HEK293 (cell line): ENCODE measurements at regions not wholly inside any gene's neighbourhood (a gene's known extent, or its start where the extent isn't known, plus 50 kb on each side); places are given as distances from the start of the nearest gene placed in this dataset.

ENCODE experiments used
- CTCF ChIA-PET: fragments of 350-600 bp; formaldehyde crosslinking; extraction: SDS; loops from one replicate; lab custom pipeline; 2021; ENCODE audit warnings: antibody characterized with exemption; lab: Yijun Ruan, JAX
- POLR2A ChIA-PET: fragments of 300-600 bp; formaldehyde crosslinking; extraction: SDS; loops from one replicate; lab custom pipeline; 2020; ENCODE audit warnings: antibody characterized with exemption, inconsistent platforms; lab: Yijun Ruan, JAX
- H3K27ac ChIP-seq: fragments of 200-500 bp; sonication (Bioruptor generic); 2 replicates; pipeline ENCODE4 v1.5.1; 2014; ENCODE audit warnings: low read depth, low read length, control low read depth, inconsistent platforms; ENCODE audit errors: extremely low read depth
- H3K36me3 ChIP-seq, 2 experiments: fragments of 200-500 bp in 1 of 2; sonication (Bioruptor generic) in 1 of 2; 1 replicate in 1 of 2; 2 replicates in 1 of 2; pipeline ENCODE4 v1.5.1; 2014 to 2017; ENCODE audit warnings: inconsistent platforms in 2 of 2, low read length in 2 of 2; ENCODE audit not compliant: control insufficient read depth in 2 of 2, insufficient read depth in 1 of 2
- H3K4me1 ChIP-seq: fragments of 200-500 bp; sonication (Bioruptor generic); 2 replicates; pipeline ENCODE4 v1.5.1; 2014; ENCODE audit warnings: mild to moderate bottlenecking, low read length, inconsistent platforms; ENCODE audit not compliant: control insufficient read depth, insufficient read depth
- H3K4me3 ChIP-seq: 2 replicates; pipeline ENCODE4 v1.5.1; 2011; ENCODE audit warnings: low read depth, mild to moderate bottlenecking, control low read depth, low read length, moderate library complexity
- H3K9me3 ChIP-seq: fragments of 200-500 bp; sonication (Bioruptor generic); 2 replicates; pipeline ENCODE4 v1.5.1; 2014; ENCODE audit warnings: low read depth, low read length, inconsistent platforms; ENCODE audit not compliant: control insufficient read depth, insufficient read depth
- BCL11A ChIP-seq: fragments of 450-650 bp; formaldehyde crosslinking; IDR thresholded peaks from 2 replicates; pipeline ENCODE4 v1.5.1; 2016; ENCODE audit warnings: low read depth, missing biosample characterization, missing genetic modification characterization
- GFI1B ChIP-seq: fragments of 450-650 bp; formaldehyde crosslinking; IDR thresholded peaks from 2 replicates; pipeline ENCODE4 v1.5.1; 2016; ENCODE audit warnings: missing biosample characterization, missing genetic modification characterization
- HOXC10 ChIP-seq: sonication (generic); formaldehyde crosslinking; IDR thresholded peaks from 2 replicates; pipeline ENCODE4 v1.8.1; 2023; ENCODE audit warnings: mild to moderate bottlenecking, missing genetic modification reagents
- HOXD13 ChIP-seq: sonication (generic); formaldehyde crosslinking; IDR thresholded peaks from 2 replicates; pipeline ENCODE4 v1.8.0; 2022; ENCODE audit warnings: missing genetic modification reagents, borderline replicate concordance
- MEIS1 ChIP-seq: sonication (generic); formaldehyde crosslinking; IDR thresholded peaks from 2 replicates; pipeline ENCODE4 v1.8.1; 2022; ENCODE audit warnings: missing genetic modification reagents, mild to moderate bottlenecking, borderline replicate concordance
- OSR2 ChIP-seq: fragments of 450-650 bp; formaldehyde crosslinking; IDR thresholded peaks from 2 replicates; pipeline ENCODE4 v1.5.1; 2016; ENCODE audit warnings: missing biosample characterization, missing genetic modification characterization
- SETDB1 ChIP-seq: IDR thresholded peaks from one replicate; pipeline ENCODE4 v1.6.1; 2017; ENCODE audit warnings: mild to moderate bottlenecking, low read length, moderate library complexity, mixed read lengths; ENCODE audit not compliant: insufficient read length
- SP2 ChIP-seq: fragments of 450-650 bp; formaldehyde crosslinking; IDR thresholded peaks from 2 replicates; pipeline ENCODE4 v1.5.1; 2016; ENCODE audit warnings: missing biosample characterization, missing genetic modification characterization
- SP3 ChIP-seq: fragments of 450-650 bp; formaldehyde crosslinking; IDR thresholded peaks from 2 replicates; pipeline ENCODE4 v1.5.1; 2016; ENCODE audit warnings: missing biosample characterization, missing genetic modification characterization
- SP7 ChIP-seq: fragments of 450-650 bp; formaldehyde crosslinking; IDR thresholded peaks from 2 replicates; pipeline ENCODE4 v1.5.1; 2016; ENCODE audit warnings: missing biosample characterization, missing genetic modification characterization
- TCF7L2 ChIP-seq: IDR thresholded peaks from 2 replicates; pipeline ENCODE4 v1.6.1; 2011; ENCODE audit warnings: low read depth, mild to moderate bottlenecking, inconsistent platforms, low read length, moderate library complexity, borderline replicate concordance
- ZBTB21 ChIP-seq: fragments of 450-650 bp; formaldehyde crosslinking; IDR thresholded peaks from 2 replicates; pipeline ENCODE4 v1.5.1; 2017; ENCODE audit warnings: missing biosample characterization, missing genetic modification characterization
- ZFP3 ChIP-seq: fragments of 450-650 bp; formaldehyde crosslinking; IDR thresholded peaks from 2 replicates; pipeline ENCODE4 v1.5.1; 2016; ENCODE audit warnings: low read depth, missing biosample characterization, missing genetic modification characterization
- ZIC2 ChIP-seq: fragments of 450-650 bp; formaldehyde crosslinking; IDR thresholded peaks from 2 replicates; pipeline ENCODE4 v1.5.1; 2016; ENCODE audit warnings: missing biosample characterization, missing genetic modification characterization
- ZNF114 ChIP-seq: fragments of 450-650 bp; formaldehyde crosslinking; IDR thresholded peaks from 2 replicates; pipeline ENCODE4 v1.5.0; 2017; ENCODE audit warnings: missing biosample characterization, missing genetic modification characterization
- ZNF121 ChIP-seq: fragments of 450-650 bp; formaldehyde crosslinking; IDR thresholded peaks from 2 replicates; pipeline ENCODE4 v1.5.1; 2016; ENCODE audit warnings: missing biosample characterization, missing genetic modification characterization
- ZNF140 ChIP-seq: fragments of 450-650 bp; formaldehyde crosslinking; IDR thresholded peaks from 2 replicates; pipeline ENCODE4 v1.5.1; 2016; ENCODE audit warnings: missing biosample characterization, missing genetic modification characterization
- ZNF16 ChIP-seq: fragments of 450-650 bp; formaldehyde crosslinking; IDR thresholded peaks from 2 replicates; pipeline ENCODE4 v1.5.1; 2016; ENCODE audit warnings: low read depth, missing biosample characterization, missing genetic modification characterization
- ZNF169 ChIP-seq: fragments of 450-650 bp; formaldehyde crosslinking; IDR thresholded peaks from 2 replicates; pipeline ENCODE4 v1.5.1; 2016; ENCODE audit warnings: missing biosample characterization, missing genetic modification characterization
- ZNF202 ChIP-seq: fragments of 450-650 bp; formaldehyde crosslinking; IDR thresholded peaks from 2 replicates; pipeline ENCODE4 v1.5.1; 2016; ENCODE audit warnings: missing biosample characterization, missing genetic modification characterization, borderline replicate concordance
- ZNF221 ChIP-seq: fragments of 450-650 bp; formaldehyde crosslinking; IDR thresholded peaks from 2 replicates; pipeline ENCODE4 v1.5.1; 2017; ENCODE audit warnings: missing biosample characterization, missing genetic modification characterization, borderline replicate concordance
- ZNF266 ChIP-seq: fragments of 450-650 bp; formaldehyde crosslinking; IDR thresholded peaks from 2 replicates; pipeline ENCODE4 v1.5.1; 2016; ENCODE audit warnings: missing biosample characterization, missing genetic modification characterization, low read depth
- ZNF335 ChIP-seq: fragments of 450-650 bp; formaldehyde crosslinking; conservative IDR thresholded peaks from 2 replicates; pipeline ENCODE4 v1.5.1; 2016; ENCODE audit warnings: missing biosample characterization, missing genetic modification characterization
- ZNF510 ChIP-seq: fragments of 450-650 bp; formaldehyde crosslinking; IDR thresholded peaks from 2 replicates; pipeline ENCODE4 v1.5.1; 2018; ENCODE audit warnings: mild to moderate bottlenecking, missing genetic modification characterization, missing biosample characterization; ENCODE audit not compliant: insufficient replicate concordance
- ZNF529 ChIP-seq: fragments of 450-650 bp; formaldehyde crosslinking; IDR thresholded peaks from 2 replicates; pipeline ENCODE4 v1.5.1; 2017; ENCODE audit warnings: missing genetic modification characterization, missing biosample characterization; ENCODE audit not compliant: insufficient replicate concordance
- ZNF623 ChIP-seq: fragments of 450-650 bp; formaldehyde crosslinking; IDR thresholded peaks from 2 replicates; pipeline ENCODE4 v1.5.1; 2016; ENCODE audit warnings: missing biosample characterization, missing genetic modification characterization
- ZNF677 ChIP-seq: fragments of 450-650 bp; IDR thresholded peaks from 2 replicates; pipeline ENCODE4 v1.5.0; 2018; ENCODE audit warnings: missing biosample characterization, mild to moderate bottlenecking, missing genetic modification characterization, moderate library complexity
- ZNF76 ChIP-seq: fragments of 450-650 bp; formaldehyde crosslinking; IDR thresholded peaks from 2 replicates; pipeline ENCODE4; 2016; ENCODE audit warnings: low read depth, missing biosample characterization, missing genetic modification characterization, borderline replicate concordance
- ZNF785 ChIP-seq: fragments of 450-650 bp; formaldehyde crosslinking; IDR thresholded peaks from 2 replicates; pipeline ENCODE4 v1.5.1; 2016; ENCODE audit warnings: missing biosample characterization, missing genetic modification characterization
- ZNF837 ChIP-seq: fragments of 450-650 bp; formaldehyde crosslinking; IDR thresholded peaks from 2 replicates; pipeline ENCODE4 v1.5.1; 2016; ENCODE audit warnings: missing biosample characterization, missing genetic modification characterization
- TF ChIP-seq, protein P1 (sequence below): fragments of 450-650 bp; formaldehyde crosslinking; IDR thresholded peaks from 2 replicates; pipeline ENCODE4 v1.5.1; 2017; ENCODE audit warnings: missing biosample characterization, mild to moderate bottlenecking, missing genetic modification characterization, moderate library complexity
- TF ChIP-seq, protein P2 (sequence below): fragments of 450-650 bp; IDR thresholded peaks from 2 replicates; pipeline ENCODE4 v1.5.1; 2018; ENCODE audit warnings: missing biosample characterization, mild to moderate bottlenecking, missing genetic modification characterization
- TF ChIP-seq, protein P3 (sequence below): fragments of 450-650 bp; formaldehyde crosslinking; IDR thresholded peaks from 2 replicates; pipeline ENCODE4; 2016; ENCODE audit warnings: missing biosample characterization, missing genetic modification characterization
- TF ChIP-seq, protein P4 (sequence below): fragments of 450-650 bp; formaldehyde crosslinking; IDR thresholded peaks from 2 replicates; pipeline ENCODE4 v1.5.1; 2016; ENCODE audit warnings: missing biosample characterization, missing genetic modification characterization

DNA sequence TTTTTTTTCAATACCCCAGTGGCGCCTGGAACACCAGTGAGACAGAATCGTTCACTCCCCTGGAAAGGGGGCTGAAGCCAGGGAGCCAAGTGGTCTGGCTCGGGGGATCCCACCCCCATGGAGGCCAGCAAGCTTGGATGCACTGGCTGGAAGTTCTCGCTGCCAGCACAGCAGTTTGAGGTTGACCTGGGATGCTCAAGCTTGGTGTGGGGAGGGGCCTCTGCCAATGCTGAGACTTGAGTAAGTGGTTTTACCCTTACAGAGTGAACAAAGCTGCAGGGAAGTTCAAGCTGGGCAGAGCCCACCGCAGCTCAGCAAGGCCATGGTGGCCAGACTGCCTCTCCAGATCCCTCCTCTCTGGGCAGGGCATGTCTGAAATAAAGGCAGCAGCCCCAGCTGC is 276.2 kb upstream of the CNTN6 start:
- Histone ChIP-seq H3K4me3 (no peak overlapping the region), H3K36me3 (no peaks in the 10 kb centered on the region), H3K27ac (no peak overlapping the region), H3K4me1 (no peaks in the 10 kb centered on the region), H3K9me3 (no peaks in the 10 kb centered on the region)
- ChIA-PET POLR2A (no interaction called here), CTCF (no interaction called here)
- TF ChIP-seq, protein P1, sequence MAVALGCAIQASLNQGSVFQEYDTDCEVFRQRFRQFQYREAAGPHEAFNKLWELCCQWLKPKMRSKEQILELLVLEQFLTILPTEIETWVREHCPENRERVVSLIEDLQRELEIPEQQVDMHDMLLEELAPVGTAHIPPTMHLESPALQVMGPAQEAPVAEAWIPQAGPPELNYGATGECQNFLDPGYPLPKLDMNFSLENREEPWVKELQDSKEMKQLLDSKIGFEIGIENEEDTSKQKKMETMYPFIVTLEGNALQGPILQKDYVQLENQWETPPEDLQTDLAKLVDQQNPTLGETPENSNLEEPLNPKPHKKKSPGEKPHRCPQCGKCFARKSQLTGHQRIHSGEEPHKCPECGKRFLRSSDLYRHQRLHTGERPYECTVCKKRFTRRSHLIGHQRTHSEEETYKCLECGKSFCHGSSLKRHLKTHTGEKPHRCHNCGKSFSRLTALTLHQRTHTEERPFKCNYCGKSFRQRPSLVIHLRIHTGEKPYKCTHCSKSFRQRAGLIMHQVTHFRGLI (tag by site-specific recombination): no peak
- TF ChIP-seq HOXD13 (CRISPR knock-in tag) (no peak), ZNF266 (no peak), ZNF140 (tag by site-specific recombination) (no peak), ZNF529 (tag by site-specific recombination) (no peak), ZNF76 (no peak), ZNF677 (no peak), ZNF121 (no peak), OSR2 (tag by site-specific recombination) (no peak), TCF7L2 (no peak), ZNF837 (no peak), ZNF335 (no peak)
- TF ChIP-seq, protein P2, sequence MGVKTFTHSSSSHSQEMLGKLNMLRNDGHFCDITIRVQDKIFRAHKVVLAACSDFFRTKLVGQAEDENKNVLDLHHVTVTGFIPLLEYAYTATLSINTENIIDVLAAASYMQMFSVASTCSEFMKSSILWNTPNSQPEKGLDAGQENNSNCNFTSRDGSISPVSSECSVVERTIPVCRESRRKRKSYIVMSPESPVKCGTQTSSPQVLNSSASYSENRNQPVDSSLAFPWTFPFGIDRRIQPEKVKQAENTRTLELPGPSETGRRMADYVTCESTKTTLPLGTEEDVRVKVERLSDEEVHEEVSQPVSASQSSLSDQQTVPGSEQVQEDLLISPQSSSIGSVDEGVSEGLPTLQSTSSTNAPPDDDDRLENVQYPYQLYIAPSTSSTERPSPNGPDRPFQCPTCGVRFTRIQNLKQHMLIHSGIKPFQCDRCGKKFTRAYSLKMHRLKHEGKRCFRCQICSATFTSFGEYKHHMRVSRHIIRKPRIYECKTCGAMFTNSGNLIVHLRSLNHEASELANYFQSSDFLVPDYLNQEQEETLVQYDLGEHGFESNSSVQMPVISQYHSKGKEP (tag by site-specific recombination): no peak
- TF ChIP-seq, protein P3, sequence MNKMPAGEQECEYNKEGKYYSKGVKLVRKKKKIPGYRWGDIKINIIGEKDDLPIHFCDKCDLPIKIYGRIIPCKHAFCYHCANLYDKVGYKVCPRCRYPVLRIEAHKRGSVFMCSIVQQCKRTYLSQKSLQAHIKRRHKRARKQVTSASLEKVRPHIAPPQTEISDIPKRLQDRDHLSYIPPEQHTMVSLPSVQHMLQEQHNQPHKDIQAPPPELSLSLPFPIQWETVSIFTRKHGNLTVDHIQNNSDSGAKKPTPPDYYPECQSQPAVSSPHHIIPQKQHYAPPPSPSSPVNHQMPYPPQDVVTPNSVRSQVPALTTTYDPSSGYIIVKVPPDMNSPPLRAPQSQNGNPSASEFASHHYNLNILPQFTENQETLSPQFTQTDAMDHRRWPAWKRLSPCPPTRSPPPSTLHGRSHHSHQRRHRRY (tag by site-specific recombination): no peak

DNA sequence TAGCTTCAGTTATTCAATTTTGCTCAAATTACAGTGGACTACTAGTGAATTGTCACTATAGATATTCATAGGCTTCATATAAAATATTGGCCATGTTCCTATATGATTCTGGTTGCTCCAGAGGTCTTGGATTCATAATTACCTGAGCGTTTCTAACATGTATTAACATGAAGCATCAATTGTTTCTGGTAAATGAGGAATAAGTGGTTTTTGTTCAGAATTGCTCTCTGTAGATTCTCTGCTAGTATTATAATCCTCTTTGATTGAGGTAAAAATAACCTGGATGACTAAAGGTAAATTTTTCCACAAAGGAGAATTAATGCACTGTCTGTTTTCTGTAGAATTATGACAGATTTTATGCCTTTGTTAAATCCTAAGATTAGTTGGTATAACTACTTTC is 258.1 kb upstream of the CNTN6 start:
- TF ChIP-seq HOXC10 (no peak), SP3 (no peak), ZNF16 (tag by site-specific recombination) (no peak), ZNF785 (tag by site-specific recombination) (no peak), ZNF202 (tag by site-specific recombination) (no peak), GFI1B (tag by site-specific recombination) (no peak), SP7 (no peak), MEIS1 (CRISPR knock-in tag) (no peak), SP2 (tag by site-specific recombination) (no peak), ZBTB21 (no peak), ZIC2 (no peak), ZFP3 (tag by site-specific recombination) (no peak), BCL11A (tag by site-specific recombination) (no peak), ZNF169 (tag by site-specific recombination) (no peak), ZNF221 (tag by site-specific recombination) (no peak), ZNF114 (tag by site-specific recombination) (no peak), ZNF623 (tag by site-specific recombination) (no peak), SETDB1 (no peak), ZNF510 (tag by site-specific recombination) (no peak)
- TF ChIP-seq, protein P4, sequence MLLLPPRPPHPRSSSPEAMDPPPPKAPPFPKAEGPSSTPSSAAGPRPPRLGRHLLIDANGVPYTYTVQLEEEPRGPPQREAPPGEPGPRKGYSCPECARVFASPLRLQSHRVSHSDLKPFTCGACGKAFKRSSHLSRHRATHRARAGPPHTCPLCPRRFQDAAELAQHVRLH (tag by site-specific recombination): no peak
- TF ChIP-seq, all 188 proteins: peak for 0
- POLR2A ChIA-PET: no interaction called here
- H3K27ac ChIP-seq: no peak overlapping the region
- H3K9me3 ChIP-seq: no peaks in the 10 kb centered on the region
- no peaks in the 10 kb centered on the region for H3K36me3 ChIP-seq
- CTCF ChIA-PET: no interaction called here
- H3K4me1 ChIP-seq: no peaks in the 10 kb centered on the region
- no peak overlapping the region for H3K4me3 ChIP-seq
